Colonic mucosa (tissue), 4 donors: ENCODE measurements at regions not wholly inside any gene's neighbourhood (a gene's known extent, or its start where the extent isn't known, plus 50 kb on each side); places are given as distances from the start of the nearest gene placed in this dataset.

Source experiments
- DNase-seq: peaks from one replicate; pipeline ENCODE4 v3.0.0-alpha.2; 2020
- H3K27ac ChIP-seq: fragments of 200-600 bp; one replicate; pipeline ENCODE4 v1.8.0; 2021
- H3K27me3 ChIP-seq: fragments of 200-600 bp; one replicate; pipeline ENCODE4 v1.8.0; 2021
- H3K36me3 ChIP-seq: fragments of 200-600 bp; one replicate; pipeline ENCODE4 v1.8.0; 2021
- H3K4me1 ChIP-seq: fragments of 200-600 bp; one replicate; pipeline ENCODE4 v1.8.0; 2021; ENCODE audit warnings: mild to moderate bottlenecking
- H3K4me3 ChIP-seq: fragments of 200-600 bp; one replicate; pipeline ENCODE4 v1.8.0; 2021
- H3K9ac ChIP-seq, 2 donors: one replicate each; pipeline ENCODE4 v1.7.0; 2013; ENCODE audit warnings: control low read depth in 2 of 2, low read depth in 2 of 2, low read length in 2 of 2
- H3K9me3 ChIP-seq: fragments of 200-600 bp; one replicate; pipeline ENCODE4 v1.8.0; 2021
- intact Hi-C: fragments of 100-400 bp; cut with DNase I; formaldehyde crosslinking; loops from one replicate; pipeline ENCODE4 v1.14.1; 2022
- TF ChIP-seq, protein P1 (sequence below): fragments of 200-600 bp; IDR thresholded peaks from one replicate; pipeline ENCODE4 v1.8.0; 2022; ENCODE audit warnings: antibody characterized with exemption, mild to moderate bottlenecking
- donor health status: healthy.
- donor health status: DM: no; HTN: no; CAD: no.
- donor health status: DM: no; HTN: no; CAD: no.

- no peaks in the 10 kb centered on the region for H3K9me3 ChIP-seq
- DNase-seq: no peak
- intact Hi-C loops: loop anchor here (10.0 kb wide), 1 partner anchor 399 kb away; no protein-coding TSS in a partner anchor
- H3K9ac ChIP-seq: no peak overlapping the region
- TF ChIP-seq, protein P1, sequence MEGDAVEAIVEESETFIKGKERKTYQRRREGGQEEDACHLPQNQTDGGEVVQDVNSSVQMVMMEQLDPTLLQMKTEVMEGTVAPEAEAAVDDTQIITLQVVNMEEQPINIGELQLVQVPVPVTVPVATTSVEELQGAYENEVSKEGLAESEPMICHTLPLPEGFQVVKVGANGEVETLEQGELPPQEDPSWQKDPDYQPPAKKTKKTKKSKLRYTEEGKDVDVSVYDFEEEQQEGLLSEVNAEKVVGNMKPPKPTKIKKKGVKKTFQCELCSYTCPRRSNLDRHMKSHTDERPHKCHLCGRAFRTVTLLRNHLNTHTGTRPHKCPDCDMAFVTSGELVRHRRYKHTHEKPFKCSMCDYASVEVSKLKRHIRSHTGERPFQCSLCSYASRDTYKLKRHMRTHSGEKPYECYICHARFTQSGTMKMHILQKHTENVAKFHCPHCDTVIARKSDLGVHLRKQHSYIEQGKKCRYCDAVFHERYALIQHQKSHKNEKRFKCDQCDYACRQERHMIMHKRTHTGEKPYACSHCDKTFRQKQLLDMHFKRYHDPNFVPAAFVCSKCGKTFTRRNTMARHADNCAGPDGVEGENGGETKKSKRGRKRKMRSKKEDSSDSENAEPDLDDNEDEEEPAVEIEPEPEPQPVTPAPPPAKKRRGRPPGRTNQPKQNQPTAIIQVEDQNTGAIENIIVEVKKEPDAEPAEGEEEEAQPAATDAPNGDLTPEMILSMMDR: no peak
- no peak overlapping the region for H3K4me3 ChIP-seq
- H3K27me3 ChIP-seq: no peaks in the 10 kb centered on the region
- no peaks in the 10 kb centered on the region for H3K36me3 ChIP-seq
- no peaks in the 10 kb centered on the region for H3K4me1 ChIP-seq
- H3K27ac ChIP-seq: no peak overlapping the region
These were observed 465.0 kb downstream of the MTRR start for GRCh38 chr5:8333977-8334376.

- TF ChIP-seq, protein P1: no peak
These were observed 471.3 kb downstream of the MTRR start for GRCh38 chr5:8340261-8340660.

DNA sequence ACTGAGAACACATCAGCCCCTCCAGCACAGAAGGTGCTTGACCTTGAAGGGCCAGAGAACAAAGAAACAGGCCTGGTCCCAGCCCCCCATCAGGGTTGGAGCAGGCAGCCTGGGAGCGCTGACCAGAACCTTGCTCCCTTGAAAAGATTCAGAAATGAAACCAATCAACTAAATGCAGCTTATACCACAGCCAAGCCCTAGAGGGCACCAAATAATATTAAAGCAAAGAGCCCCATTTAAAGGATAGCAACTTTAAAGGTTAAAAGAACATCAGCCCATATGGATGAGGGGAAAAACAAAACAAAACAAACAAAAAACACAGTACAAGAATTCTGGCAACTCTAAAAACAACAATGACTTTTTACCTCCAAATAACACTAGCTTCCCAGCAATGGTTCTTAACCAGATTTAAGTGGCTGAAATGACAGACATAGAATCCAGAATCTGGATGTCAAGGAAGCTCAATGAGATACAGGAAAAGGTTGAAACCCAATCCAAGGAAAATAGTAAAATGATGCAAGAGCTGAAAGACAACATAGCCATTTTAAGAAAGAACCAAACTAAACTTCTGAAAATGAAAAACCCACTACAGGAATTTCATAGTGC is 471.9 kb downstream of the MTRR start:
- H3K36me3 ChIP-seq: no peaks in the 10 kb centered on the region
- H3K4me3 ChIP-seq: no peak overlapping the region
- intact Hi-C loops: no loop called here
- H3K4me1 ChIP-seq: no peaks in the 10 kb centered on the region
- H3K27me3 ChIP-seq: no peaks in the 10 kb centered on the region
- TF ChIP-seq, protein P1: peak; percentile 39
- H3K9me3 ChIP-seq: no peaks in the 10 kb centered on the region
- no peak overlapping the region for H3K9ac ChIP-seq
- DNase-seq: no peak
- no peak overlapping the region for H3K27ac ChIP-seq

More at GRCh38 chr5:8340261-8340660, 471.3 kb downstream of the MTRR start:
- H3K27ac ChIP-seq: no peak overlapping the region
- intact Hi-C loops: no loop called here
- no peak overlapping the region for H3K9ac ChIP-seq
- DNase-seq: no peak
- no peaks in the 10 kb centered on the region for H3K4me1 ChIP-seq
- no peaks in the 10 kb centered on the region for H3K36me3 ChIP-seq
- no peaks in the 10 kb centered on the region for H3K27me3 ChIP-seq
- H3K9me3 ChIP-seq: no peaks in the 10 kb centered on the region
- no peak overlapping the region for H3K4me3 ChIP-seq

- Histone ChIP-seq H3K27me3 (no peaks in the 10 kb centered on the region), H3K9me3 (no peaks in the 10 kb centered on the region), H3K9ac (no peak overlapping the region), H3K4me1 (no peaks in the 10 kb centered on the region), H3K36me3 (no peaks in the 10 kb centered on the region), H3K4me3 (no peak overlapping the region), H3K27ac (no peak overlapping the region)
- DNase-seq: no peak
- TF ChIP-seq, protein P1: no peak
- intact Hi-C loops: no loop called here
These were observed 472.5 kb downstream of the MTRR start for GRCh38 chr5:8341406-8341805.

DNA sequence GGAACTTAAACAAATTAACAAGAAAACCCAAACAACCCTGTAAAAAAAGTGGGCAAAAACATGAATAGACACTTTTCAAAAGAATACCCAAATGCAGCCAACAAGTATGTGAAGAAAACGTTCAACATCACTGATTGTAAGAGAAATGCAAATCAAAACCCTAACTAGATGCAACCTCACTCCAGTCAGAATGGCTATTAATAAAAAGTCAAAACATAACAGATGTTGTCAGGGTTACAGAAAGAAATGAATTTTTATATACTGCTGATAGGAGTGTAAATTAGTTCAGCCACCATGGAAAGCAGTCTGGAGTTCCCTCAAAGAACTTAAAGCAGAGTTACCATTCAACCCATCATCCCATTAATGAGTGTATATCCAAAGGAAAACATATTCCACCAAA is 479.0 kb downstream of the MTRR start:
- TF ChIP-seq, protein P1: no peak
- Histone ChIP-seq H3K9me3 (no peaks in the 10 kb centered on the region), H3K4me3 (no peak overlapping the region), H3K27me3 (no peaks in the 10 kb centered on the region), H3K27ac (no peak overlapping the region), H3K36me3 (no peaks in the 10 kb centered on the region), H3K9ac (no peak overlapping the region), H3K4me1 (no peaks in the 10 kb centered on the region)
- intact Hi-C loops: no loop called here
- DNase-seq: no peak
